Pancreas (tissue), 10 donors: ENCODE measurements at regions not wholly inside any gene's neighbourhood (a gene's known extent, or its start where the extent isn't known, plus 50 kb on each side); places are given as distances from the start of the nearest gene placed in this dataset.

Experiments
- ATAC-seq, 4 donors: fragments of 200-7000 bp; cut with Tn5 transposase; one replicate each; pipeline versions ENCODE4 v1.8.0 to v1.9.1; 2020; ENCODE audit warnings: mild to moderate bottlenecking in 4 of 4, moderate library complexity in 4 of 4
- DNase-seq, 6 donors: peaks; one replicate each; pipeline ENCODE4 v3.0.0-alpha.2; 2020
- FAIRE-seq: peaks from 2 replicates; lab custom pipeline; 2012; peaks lifted over from hg19 to GRCh38; lab: Jason Lieb, UNC
- H3K27ac ChIP-seq, 4 donors: fragments of 200-600 bp; sonication (generic); 1 replicate in 3 of 4; 2 replicates in 1 of 4; pipeline versions ENCODE4 v1.5.0 to v1.8.0; 2020
- H3K27me3 ChIP-seq, 4 donors: fragments of 200-600 bp; one replicate each; pipeline ENCODE4 v1.8.0; 2021
- H3K36me3 ChIP-seq, 3 donors: fragments of 200-600 bp; sonication (generic) in 1 of 3; one replicate each; pipeline versions ENCODE4 v1.5.0 to v1.8.0; 2020 to 2021
- H3K4me1 ChIP-seq, 3 donors: fragments of 200-600 bp; one replicate each; pipeline ENCODE4 v1.8.0; 2021
- H3K4me3 ChIP-seq, 4 donors: fragments of 200-600 bp; sonication (generic) in 2 of 4; one replicate each; pipeline versions ENCODE4 v1.5.0 to v1.8.0; 2020 to 2021
- H3K9me3 ChIP-seq, 4 donors: fragments of 200-600 bp; one replicate each; pipeline ENCODE4 v1.8.0; 2021
- CTCF ChIP-seq, 4 donors: fragments of 200-600 bp; sonication (generic) in 3 of 4; IDR thresholded peaks; one replicate each; pipeline versions ENCODE4 v1.5.0 to v1.8.0; 2021; ENCODE audit warnings: antibody characterized with exemption in 4 of 4
- WGBS, 2 donors: extraction: QIAGEN DNeasy Blood & Tissue Kit; methylation state at CpG; one replicate each; pipeline ENCODE4 v1.1.7; 2013; 5-methylcytosine and 5-hydroxymethylcytosine counted together
- intact Hi-C, 3 donors: fragments of 100-400 bp; cut with DNase I; formaldehyde crosslinking; loops; one replicate each; pipeline versions ENCODE4 v1.11.1 to v1.14.2; 2022
- donor health status: healthy with polysubstance abuse.
- donor health status: DM: no; HTN: no; CAD: no; lungs with moderate emphysema.
- donor health status: DM: no; HTN: no; CAD: no.
- donor health status: control.
- donor health status: control.
- donor health status: Bipolar disorder and iron deficiency.
- donor health status: DM: yes; HTN: yes; CAD: no.
- donor health status: DM: no; HTN: no; CAD: no.
- donor health status: DM: no; HTN: no; CAD: no.
- donor health status: DM: yes; HTN: yes; CAD: no.

GRCh38 chr6:153437193-153437592 is 306.1 kb upstream of the RGS17 start:
- no peaks in the 10 kb centered on the region for H3K36me3 ChIP-seq
- no peak overlapping the region for H3K4me3 ChIP-seq
- no peak for DNase-seq
- no peak for TF ChIP-seq CTCF (IDR thresholded peaks at IDR 0.05)
- 31 to 33% methylated on average over 3 of the region's 3 CpGs for WGBS, 2 donors
- H3K27me3 ChIP-seq: no peaks in the 10 kb centered on the region
- FAIRE-seq: no peak
- no peaks in the 10 kb centered on the region for H3K9me3 ChIP-seq
- H3K27ac ChIP-seq: no peak overlapping the region
- no peaks in the 10 kb centered on the region for H3K4me1 ChIP-seq
- intact Hi-C loops: no loop called here
- no peak for ATAC-seq

GRCh38 chr6:153436351-153436750 is 305.3 kb upstream of the RGS17 start:
- ATAC-seq (no peak), DNase-seq (no peak), FAIRE-seq (no peak)
- peaks cover 0 to 1% (median 0%) of the 10 kb centered on the region in 4 donors for H3K27me3 ChIP-seq
- no peaks in the 10 kb centered on the region for H3K4me1 ChIP-seq
- intact Hi-C loops: no loop called here
- TF ChIP-seq CTCF (IDR thresholded peaks at IDR 0.05): no peak
- no peak overlapping the region for H3K4me3 ChIP-seq
- H3K27ac ChIP-seq: no peak overlapping the region
- H3K9me3 ChIP-seq: no peaks in the 10 kb centered on the region
- WGBS, 2 donors: 57 to 66% methylated on average over 5 of the region's 5 CpGs
- no peaks in the 10 kb centered on the region for H3K36me3 ChIP-seq

GRCh38 chr6:153435787-153436186 is 304.7 kb upstream of the RGS17 start:
- TF ChIP-seq CTCF (IDR thresholded peaks at IDR 0.05): no peak
- H3K27ac ChIP-seq: no peak overlapping the region
- DNase-seq: no peak
- FAIRE-seq: no peak
- H3K4me1 ChIP-seq: no peaks in the 10 kb centered on the region
- intact Hi-C loops: no loop called here
- H3K27me3 ChIP-seq: peaks cover 0 to 5% (median 0%) of the 10 kb centered on the region in 4 donors
- no peak overlapping the region for H3K4me3 ChIP-seq
- H3K36me3 ChIP-seq: no peaks in the 10 kb centered on the region
- H3K9me3 ChIP-seq: no peaks in the 10 kb centered on the region
- no peak for ATAC-seq

GRCh38 chr6:153425536-153425935 is 294.5 kb upstream of the RGS17 start:
- ATAC-seq: no peak
- Histone ChIP-seq H3K4me1 (no peaks in the 10 kb centered on the region), H3K36me3 (no peaks in the 10 kb centered on the region), H3K4me3 (no peak overlapping the region), H3K27me3 (no peaks in the 10 kb centered on the region), H3K27ac (no peak overlapping the region), H3K9me3 (no peaks in the 10 kb centered on the region)
- intact Hi-C loops: no loop called here
- no peak for TF ChIP-seq CTCF (IDR thresholded peaks at IDR 0.05)
- no peak for FAIRE-seq
- 54 to 60% methylated on average over 2 of the region's 2 CpGs for WGBS, 2 donors
- no peak for DNase-seq

- 65 to 66% methylated on average over 5 of the region's 5 CpGs for WGBS, 2 donors
- no peak for FAIRE-seq
- no peaks in the 10 kb centered on the region for H3K4me1 ChIP-seq
- intact Hi-C loops: no loop called here
- no peak for TF ChIP-seq CTCF (IDR thresholded peaks at IDR 0.05)
- H3K27ac ChIP-seq: no peak overlapping the region
- H3K4me3 ChIP-seq: no peak overlapping the region
- H3K9me3 ChIP-seq: no peaks in the 10 kb centered on the region
- no peaks in the 10 kb centered on the region for H3K27me3 ChIP-seq
- H3K36me3 ChIP-seq: no peaks in the 10 kb centered on the region
- ATAC-seq: no peak
- DNase-seq: no peak
These were observed 293.8 kb upstream of the RGS17 start for GRCh38 chr6:153424719-153425400.
